ENCODE measurements at regions not wholly inside any gene's neighbourhood (a gene's known extent, or its start where the extent isn't known, plus 50 kb on each side); places are given as distances from the start of the nearest gene placed in this dataset.

DNA sequence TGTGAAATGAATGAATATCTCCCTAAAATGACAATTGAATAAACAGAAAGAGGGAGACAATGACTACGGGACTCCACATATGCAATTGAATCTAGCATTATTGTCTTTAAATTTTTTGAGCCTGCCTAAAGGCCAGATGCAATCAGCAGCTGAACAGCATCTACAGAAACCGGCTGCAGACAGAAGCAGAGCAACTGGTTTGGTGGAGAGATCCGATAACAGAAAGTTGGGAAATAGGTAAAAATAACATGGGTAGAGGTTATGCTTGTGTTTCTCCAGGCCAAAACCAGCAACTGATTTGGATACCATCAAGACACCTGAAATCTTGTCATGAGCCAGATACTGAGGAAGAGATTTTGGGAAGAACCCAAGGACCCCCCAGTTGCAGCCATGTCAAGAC, 146.6 kb downstream of the ZNF33B start:
- BruUV-seq (replicated peaks), result no TSS peak
- no peaks in the 10 kb centered on the region for H3K27me3 ChIP-seq (ENCODE audit: control insufficient read depth in 2 of 2, insufficient read depth in 2 of 2, low read length in 2 of 2)
- no peak for TF ChIP-seq MYC (IDR thresholded peaks at IDR 0.05; ENCODE audit: low read depth, low read length)
- no peak for TF ChIP-seq EZH2 (IDR thresholded peaks at IDR 0.05; ENCODE audit: borderline replicate concordance, low read depth, low read length, severe bottlenecking)
- TF ChIP-seq POLR2A (IDR thresholded peaks at IDR 0.05; ENCODE audit: low read depth, low read length), result no peak
- TF ChIP-seq, protein P1, sequence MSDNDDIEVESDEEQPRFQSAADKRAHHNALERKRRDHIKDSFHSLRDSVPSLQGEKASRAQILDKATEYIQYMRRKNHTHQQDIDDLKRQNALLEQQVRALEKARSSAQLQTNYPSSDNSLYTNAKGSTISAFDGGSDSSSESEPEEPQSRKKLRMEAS (IDR thresholded peaks at IDR 0.05; ENCODE audit: insufficient read depth, insufficient read length), result no peak
- no peak for TF ChIP-seq FOS (IDR thresholded peaks at IDR 0.05; ENCODE audit: borderline replicate concordance, insufficient read depth, low read length)
- FAIRE-seq (no peak), DNase-seq (ENCODE audit: low read depth, low spot score) (no peak)
- H3K9me1 ChIP-seq (replicated peaks; ENCODE audit: control insufficient read depth, extremely low read depth, insufficient read depth, low read length), result no peaks in the 10 kb centered on the region
- dilution Hi-C loops (cut with MboI; ENCODE audit: extremely low pct_ligation_motif_present, low sequenced_read_pairs), result no loop called here
- intact Hi-C loops (cut with micrococcal nuclease), result no loop called here
- no peak overlapping the region for H3K9ac ChIP-seq (replicated peaks; ENCODE audit: extremely low read depth, insufficient read depth, low read length)
- ChIA-PET CTCF (no interaction called here), POLR2A (no interaction called here)
- H4K20me1 ChIP-seq (replicated peaks; ENCODE audit: control insufficient read depth, extremely low read depth, insufficient read depth, low read length), result no peaks in the 10 kb centered on the region
- H3K4me3 ChIP-seq (replicated peaks in 1 of 3; ENCODE audit: insufficient read depth in 1 of 3, low read depth in 1 of 3, low read length in 3 of 3), result no peak overlapping the region
- no peaks in the 10 kb centered on the region for H3K4me1 ChIP-seq (ENCODE audit: control insufficient read depth, extremely low read depth, insufficient read depth, low read length)
- H3K79me2 ChIP-seq (ENCODE audit: control insufficient read depth, insufficient read depth, low read length), result no peaks in the 10 kb centered on the region
- no peaks in the 10 kb centered on the region for H3K9me3 ChIP-seq (replicated peaks; ENCODE audit: control insufficient read depth, insufficient read depth, low read length)
- no peaks in the 10 kb centered on the region for H3K36me3 ChIP-seq (ENCODE audit: control insufficient read depth in 2 of 2, extremely low read depth in 1 of 2, insufficient read depth in 2 of 2, low read length in 2 of 2)
- H2AFZ ChIP-seq (ENCODE audit: low read depth, low read length), result no peak overlapping the region
- no peak overlapping the region for H3K4me2 ChIP-seq (ENCODE audit: insufficient read depth, low read length)
- H3K27ac ChIP-seq (ENCODE audit: insufficient read depth, low read depth, low read length), result no peak overlapping the region

DNA sequence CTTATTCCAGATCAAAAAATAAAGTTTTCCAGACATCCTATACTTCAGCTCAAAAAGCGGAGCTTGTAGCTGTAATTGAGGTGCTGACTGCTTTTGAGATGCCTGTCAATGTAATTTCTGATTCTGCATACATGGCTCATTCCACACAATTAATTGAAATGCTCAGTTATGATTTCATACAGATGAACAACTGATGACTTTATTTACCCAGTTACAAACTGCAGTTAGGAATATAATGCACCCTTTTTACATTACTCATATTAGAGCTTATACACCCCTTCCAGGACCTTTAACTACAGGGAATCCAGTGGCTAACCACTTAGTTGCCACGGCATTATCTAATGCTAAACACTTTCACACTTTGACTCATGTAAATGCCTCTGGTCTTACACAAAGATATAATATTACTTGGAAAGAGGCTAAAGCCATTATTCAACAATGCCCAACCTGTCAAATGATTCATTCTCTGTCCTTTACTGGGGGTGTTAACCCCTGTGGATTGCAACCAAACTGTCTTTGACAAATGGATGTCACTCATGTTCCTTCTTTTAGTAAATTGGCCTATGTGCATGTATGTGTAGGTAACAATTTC, 147.3 kb downstream of the ZNF33B start:
- dilution Hi-C loops (cut with MboI; ENCODE audit: extremely low pct_ligation_motif_present, low sequenced_read_pairs), result no loop called here
- TF ChIP-seq GATA2 (IDR thresholded peaks at IDR 0.05; ENCODE audit: insufficient read depth, insufficient read length, low read depth, low read length) (no peak), JUN (IDR thresholded peaks at IDR 0.05; ENCODE audit: borderline replicate concordance, insufficient read depth, insufficient read length, low read depth) (no peak), MYC (IDR thresholded peaks at IDR 0.05; ENCODE audit: low read depth, low read length) (no peak), FOS (IDR thresholded peaks at IDR 0.05; ENCODE audit: borderline replicate concordance, insufficient read depth, low read length) (no peak), EZH2 (IDR thresholded peaks at IDR 0.05; ENCODE audit: borderline replicate concordance, low read depth, low read length, severe bottlenecking) (no peak), POLR2A (IDR thresholded peaks at IDR 0.05; ENCODE audit: low read depth, low read length) (no peak), POLR2AphosphoS5 (IDR thresholded peaks at IDR 0.05; ENCODE audit: insufficient read depth, low read depth, low read length) (no peak)
- TF ChIP-seq, protein P1 (IDR thresholded peaks at IDR 0.05; ENCODE audit: insufficient read depth, insufficient read length), result no peak
- TF ChIP-seq, protein P2, sequence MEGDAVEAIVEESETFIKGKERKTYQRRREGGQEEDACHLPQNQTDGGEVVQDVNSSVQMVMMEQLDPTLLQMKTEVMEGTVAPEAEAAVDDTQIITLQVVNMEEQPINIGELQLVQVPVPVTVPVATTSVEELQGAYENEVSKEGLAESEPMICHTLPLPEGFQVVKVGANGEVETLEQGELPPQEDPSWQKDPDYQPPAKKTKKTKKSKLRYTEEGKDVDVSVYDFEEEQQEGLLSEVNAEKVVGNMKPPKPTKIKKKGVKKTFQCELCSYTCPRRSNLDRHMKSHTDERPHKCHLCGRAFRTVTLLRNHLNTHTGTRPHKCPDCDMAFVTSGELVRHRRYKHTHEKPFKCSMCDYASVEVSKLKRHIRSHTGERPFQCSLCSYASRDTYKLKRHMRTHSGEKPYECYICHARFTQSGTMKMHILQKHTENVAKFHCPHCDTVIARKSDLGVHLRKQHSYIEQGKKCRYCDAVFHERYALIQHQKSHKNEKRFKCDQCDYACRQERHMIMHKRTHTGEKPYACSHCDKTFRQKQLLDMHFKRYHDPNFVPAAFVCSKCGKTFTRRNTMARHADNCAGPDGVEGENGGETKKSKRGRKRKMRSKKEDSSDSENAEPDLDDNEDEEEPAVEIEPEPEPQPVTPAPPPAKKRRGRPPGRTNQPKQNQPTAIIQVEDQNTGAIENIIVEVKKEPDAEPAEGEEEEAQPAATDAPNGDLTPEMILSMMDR (IDR thresholded peaks at IDR 0.05; ENCODE audit: extremely low read depth in 1 of 2, insufficient read depth in 1 of 2, low read depth in 1 of 2, low read length in 2 of 2), result no peak
- no peak for DNase-seq (ENCODE audit: low read depth, low spot score)

More for the DNA sequence above, 147.3 kb downstream of the ZNF33B start:
- Histone ChIP-seq H3K27ac (ENCODE audit: insufficient read depth, low read depth, low read length) (no peak overlapping the region), H3K4me3 (replicated peaks in 1 of 3; ENCODE audit: insufficient read depth in 1 of 3, low read depth in 1 of 3, low read length in 3 of 3) (no peak overlapping the region), H3K9me1 (replicated peaks; ENCODE audit: control insufficient read depth, extremely low read depth, insufficient read depth, low read length) (no peaks in the 10 kb centered on the region), H3K4me2 (ENCODE audit: insufficient read depth, low read length) (no peak overlapping the region), H3K79me2 (ENCODE audit: control insufficient read depth, insufficient read depth, low read length) (no peaks in the 10 kb centered on the region), H3K9ac (replicated peaks; ENCODE audit: extremely low read depth, insufficient read depth, low read length) (no peak overlapping the region), H3K4me1 (ENCODE audit: control insufficient read depth, extremely low read depth, insufficient read depth, low read length) (no peaks in the 10 kb centered on the region), H3K27me3 (ENCODE audit: control insufficient read depth in 2 of 2, insufficient read depth in 2 of 2, low read length in 2 of 2) (no peaks in the 10 kb centered on the region), H2AFZ (ENCODE audit: low read depth, low read length) (no peak overlapping the region), H3K36me3 (ENCODE audit: control insufficient read depth in 2 of 2, extremely low read depth in 1 of 2, insufficient read depth in 2 of 2, low read length in 2 of 2) (no peaks in the 10 kb centered on the region), H3K9me3 (replicated peaks; ENCODE audit: control insufficient read depth, insufficient read depth, low read length) (peaks cover 2% of the 10 kb centered on the region), H4K20me1 (replicated peaks; ENCODE audit: control insufficient read depth, extremely low read depth, insufficient read depth, low read length) (no peaks in the 10 kb centered on the region)
- BruUV-seq (replicated peaks), result no TSS peak
- FAIRE-seq, result no peak
- intact Hi-C loops (cut with micrococcal nuclease), result no loop called here
- POLR2A ChIA-PET, result no interaction called here
- CTCF ChIA-PET, result no interaction called here
